ENCODE measurements at regions not wholly inside any gene's neighbourhood (a gene's known extent, or its start where the extent isn't known, plus 50 kb on each side); places are given as distances from the start of the nearest gene placed in this dataset.

- H3K36me3 ChIP-seq (replicated peaks; ENCODE audit: low read depth, low read length), result no peaks in the 10 kb centered on the region
- no peaks in the 10 kb centered on the region for H3K9me3 ChIP-seq (ENCODE audit: insufficient read depth, low read length)
- H3K79me2 ChIP-seq (ENCODE audit: low read length), result no peaks in the 10 kb centered on the region
- no peak overlapping the region for H3K4me3 ChIP-seq (ENCODE audit: low read length)
- no peak overlapping the region for H3K9ac ChIP-seq (ENCODE audit: low read length)
- no peak overlapping the region for H2AFZ ChIP-seq (ENCODE audit: low read depth, low read length)
- H3K27ac ChIP-seq (ENCODE audit: low read length), result no peak overlapping the region
- no peaks in the 10 kb centered on the region for H4K20me1 ChIP-seq (ENCODE audit: insufficient read depth, low read length)
- no peaks in the 10 kb centered on the region for H3K4me1 ChIP-seq (ENCODE audit: low read length)
- TF ChIP-seq EZH2phosphoT487 (IDR thresholded peaks at IDR 0.05; ENCODE audit: low read depth) (no peak), CTCF (IDR thresholded peaks at IDR 0.05; ENCODE audit: low read depth, low read length) (no peak)
- H3K4me2 ChIP-seq (ENCODE audit: low read length), result no peak overlapping the region
- no peaks in the 10 kb centered on the region for H3K27me3 ChIP-seq (ENCODE audit: low read depth, low read length)
Measured at GRCh38 chr15:87620393-87620792, 636.1 kb downstream of the NTRK3 start.

- no peak overlapping the region for H3K4me3 ChIP-seq (ENCODE audit: low read length)
- H3K9ac ChIP-seq (ENCODE audit: low read length), result no peak overlapping the region
- H3K27ac ChIP-seq (ENCODE audit: low read length), result no peak overlapping the region
- H2AFZ ChIP-seq (ENCODE audit: low read depth, low read length), result no peak overlapping the region
- no peaks in the 10 kb centered on the region for H3K27me3 ChIP-seq (ENCODE audit: low read depth, low read length)
- no peaks in the 10 kb centered on the region for H3K4me1 ChIP-seq (ENCODE audit: low read length)
- H3K4me2 ChIP-seq (ENCODE audit: low read length), result no peak overlapping the region
- TF ChIP-seq EZH2phosphoT487 (IDR thresholded peaks at IDR 0.05; ENCODE audit: low read depth), result no peak
- TF ChIP-seq CTCF (IDR thresholded peaks at IDR 0.05; ENCODE audit: low read depth, low read length), result no peak
- H3K36me3 ChIP-seq (replicated peaks; ENCODE audit: low read depth, low read length), result no peaks in the 10 kb centered on the region
- H3K79me2 ChIP-seq (ENCODE audit: low read length), result no peaks in the 10 kb centered on the region
- H4K20me1 ChIP-seq (ENCODE audit: insufficient read depth, low read length), result no peaks in the 10 kb centered on the region
- no peaks in the 10 kb centered on the region for H3K9me3 ChIP-seq (ENCODE audit: insufficient read depth, low read length)
Measured at GRCh38 chr15:87619161-87619960, 637.2 kb downstream of the NTRK3 start.

GRCh38 chr15:87618203-87618725 is 638.3 kb downstream of the NTRK3 start:
- Histone ChIP-seq H3K9me3 (ENCODE audit: insufficient read depth, low read length) (no peaks in the 10 kb centered on the region), H3K36me3 (replicated peaks; ENCODE audit: low read depth, low read length) (no peaks in the 10 kb centered on the region), H3K27ac (ENCODE audit: low read length) (no peak overlapping the region), H3K4me3 (ENCODE audit: low read length) (no peak overlapping the region), H3K79me2 (ENCODE audit: low read length) (no peaks in the 10 kb centered on the region), H4K20me1 (ENCODE audit: insufficient read depth, low read length) (no peaks in the 10 kb centered on the region), H3K4me1 (ENCODE audit: low read length) (no peaks in the 10 kb centered on the region), H3K27me3 (ENCODE audit: low read depth, low read length) (no peaks in the 10 kb centered on the region), H3K4me2 (ENCODE audit: low read length) (no peak overlapping the region), H2AFZ (ENCODE audit: low read depth, low read length) (no peak overlapping the region), H3K9ac (ENCODE audit: low read length) (no peak overlapping the region)
- no peak for TF ChIP-seq EZH2phosphoT487 (IDR thresholded peaks at IDR 0.05; ENCODE audit: low read depth)
- TF ChIP-seq CTCF (IDR thresholded peaks at IDR 0.05; ENCODE audit: low read depth, low read length), result no peak

DNA sequence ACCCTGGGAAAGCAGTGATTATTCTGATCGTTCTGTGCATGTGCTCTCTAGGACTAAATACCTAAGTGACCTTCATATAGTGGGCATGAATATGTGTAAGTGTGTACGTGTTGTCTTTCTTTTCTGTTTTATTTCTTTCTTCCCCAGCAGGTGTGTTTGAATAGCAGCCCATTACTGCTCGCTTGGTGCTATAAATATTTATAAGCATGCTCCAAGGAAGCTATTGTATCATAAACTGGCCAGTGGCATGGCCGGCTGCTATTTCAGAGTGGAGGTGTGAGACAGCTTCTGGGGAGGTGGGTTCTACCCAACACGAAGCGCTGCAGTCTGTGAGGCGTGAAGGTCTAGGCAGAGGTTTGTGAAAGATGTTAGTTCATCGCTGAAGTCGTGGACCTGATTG is 641.8 kb downstream of the NTRK3 start:
- Histone ChIP-seq H4K20me1 (ENCODE audit: insufficient read depth, low read length) (no peaks in the 10 kb centered on the region), H3K4me3 (ENCODE audit: low read length) (no peak overlapping the region), H3K4me1 (ENCODE audit: low read length) (no peaks in the 10 kb centered on the region), H2AFZ (ENCODE audit: low read depth, low read length) (no peak overlapping the region), H3K9ac (ENCODE audit: low read length) (no peak overlapping the region), H3K79me2 (ENCODE audit: low read length) (no peaks in the 10 kb centered on the region), H3K4me2 (ENCODE audit: low read length) (no peak overlapping the region), H3K36me3 (replicated peaks; ENCODE audit: low read depth, low read length) (no peaks in the 10 kb centered on the region), H3K27ac (ENCODE audit: low read length) (no peak overlapping the region), H3K27me3 (ENCODE audit: low read depth, low read length) (no peaks in the 10 kb centered on the region), H3K9me3 (ENCODE audit: insufficient read depth, low read length) (no peaks in the 10 kb centered on the region)
- TF ChIP-seq EZH2phosphoT487 (IDR thresholded peaks at IDR 0.05; ENCODE audit: low read depth) (no peak), CTCF (IDR thresholded peaks at IDR 0.05; ENCODE audit: low read depth, low read length) (no peak)
